AG10803 (cell line): ENCODE measurements at regions not wholly inside any gene's neighbourhood (a gene's known extent, or its start where the extent isn't known, plus 50 kb on each side); places are given as distances from the start of the nearest gene placed in this dataset.

Experiments used
- DNase-seq: peaks from one replicate; pipeline ENCODE4 v3.0.0; 2010; ENCODE audit warnings: low read depth
- H3K4me3 ChIP-seq: 2 replicates; pipeline ENCODE4 v1.5.1; 2011; ENCODE audit warnings: mild to moderate bottlenecking, low read length, control low read depth
- CTCF ChIP-seq: conservative IDR thresholded peaks from 2 replicates; pipeline ENCODE4 v1.5.1; 2011; ENCODE audit warnings: mild to moderate bottlenecking, low read length, control low read depth, inconsistent platforms

DNA sequence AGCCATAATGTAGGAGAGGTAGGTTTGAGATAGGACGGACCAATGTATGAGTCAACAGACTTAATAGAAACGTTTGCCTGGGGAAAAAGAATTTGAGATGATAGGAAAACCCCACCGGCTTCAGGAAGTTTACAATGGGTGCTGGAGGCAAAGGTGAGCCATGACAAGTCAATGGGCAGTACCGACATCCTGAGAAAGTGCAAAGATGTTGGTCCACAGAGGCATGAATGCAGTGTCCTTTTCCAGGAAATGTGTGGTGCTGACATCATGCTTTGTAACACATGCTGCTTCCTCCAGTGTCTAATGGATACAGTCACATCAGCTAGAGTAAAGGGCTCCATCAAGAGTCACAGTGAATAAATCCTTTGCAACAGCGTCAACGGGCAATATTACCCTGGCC lies 533.6 kb downstream of the INHBA start:
- DNase-seq, result no peak
- no peak for TF ChIP-seq CTCF
- no peak overlapping the region for H3K4me3 ChIP-seq

DNA sequence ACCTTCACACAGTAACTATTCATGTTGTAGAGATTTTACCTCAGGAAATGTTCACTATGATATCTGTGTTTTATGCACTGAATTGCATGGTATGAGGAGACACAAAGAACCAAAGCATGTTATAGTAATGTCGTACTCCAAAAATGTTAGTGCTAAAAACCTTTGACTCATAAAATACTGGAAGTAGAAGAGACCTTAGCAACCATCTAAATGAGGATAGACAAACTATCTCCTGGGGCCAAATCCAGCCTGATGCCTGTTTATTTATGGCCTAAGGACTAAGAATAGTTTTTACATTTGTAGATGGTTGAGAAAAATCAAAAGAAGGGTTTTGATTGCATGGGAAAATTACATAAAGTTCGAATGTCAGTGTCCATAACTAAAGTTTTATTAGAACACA lies 535.1 kb downstream of the INHBA start:
- TF ChIP-seq CTCF, result no peak

GRCh38 chr7:41164440-41164839 lies 538.5 kb downstream of the INHBA start:
- DNase-seq, result peak; percentile 73

More for the DNA sequence above, 535.1 kb downstream of the INHBA start:
- peak; percentile 19 for DNase-seq
- H3K4me3 ChIP-seq, result no peak overlapping the region

DNA sequence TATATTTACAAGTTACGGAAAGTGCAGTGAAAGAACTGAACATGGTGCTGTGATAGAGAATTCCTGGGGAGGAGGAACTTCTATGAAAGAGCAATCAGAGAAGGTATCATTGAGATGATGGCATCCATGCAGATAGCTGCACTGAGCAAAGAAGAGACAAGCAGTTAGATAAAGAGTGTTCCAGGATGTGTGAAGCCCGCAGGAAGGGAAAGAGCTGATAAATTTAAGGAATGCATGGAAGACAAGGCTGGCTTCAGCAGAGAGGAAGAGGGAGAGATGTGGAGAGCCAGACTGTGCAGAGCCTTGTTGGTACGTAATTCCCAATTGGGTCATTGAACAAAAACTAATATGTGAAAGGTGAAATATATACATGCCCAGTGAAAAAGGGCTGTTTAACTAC lies 538.9 kb downstream of the INHBA start:
- TF ChIP-seq CTCF, result no peak
- H3K4me3 ChIP-seq, result no peak overlapping the region
- no peak for DNase-seq

More at GRCh38 chr7:41164440-41164839, 538.5 kb downstream of the INHBA start:
- TF ChIP-seq CTCF, result no peak
- no peak overlapping the region for H3K4me3 ChIP-seq

- H3K4me3 ChIP-seq, result no peak overlapping the region
- peak; percentile 22 for DNase-seq
- TF ChIP-seq CTCF, result no peak
Observed at GRCh38 chr7:41162612-41163011, 540.3 kb downstream of the INHBA start.

- H3K4me3 ChIP-seq, result no peak overlapping the region
- no peak for DNase-seq
- TF ChIP-seq CTCF, result no peak
Observed at GRCh38 chr7:41161041-41161587, 541.8 kb downstream of the INHBA start.

GRCh38 chr7:41156268-41156667 lies 546.6 kb downstream of the INHBA start:
- no peak overlapping the region for H3K4me3 ChIP-seq
- DNase-seq, result no peak
- no peak for TF ChIP-seq CTCF
